Endothelial cell of umbilical vein (primary cell): ENCODE measurements at regions not wholly inside any gene's neighbourhood (a gene's known extent, or its start where the extent isn't known, plus 50 kb on each side); places are given as distances from the start of the nearest gene placed in this dataset.

Experiments used
- CTCF ChIP-seq, 2 donors: IDR thresholded peaks; 1 replicate in 1 of 2; 2 replicates in 1 of 2; pipeline ENCODE4 v1.5.1; 2011; ENCODE audit warnings: low read length in 2 of 2, mild to moderate bottlenecking in 2 of 2, moderate library complexity in 2 of 2, control low read depth in 1 of 2, inconsistent platforms in 1 of 2, low read depth in 1 of 2; ENCODE audit not compliant: insufficient read depth in 1 of 2; ENCODE audit errors: extremely low read depth in 1 of 2
- EZH2 ChIP-seq: IDR thresholded peaks from 2 replicates; pipeline ENCODE4 v1.6.1; 2012; ENCODE audit warnings: borderline replicate concordance, low read depth, mild to moderate bottlenecking, moderate library complexity, low read length, inconsistent platforms; ENCODE audit not compliant: severe bottlenecking
- GATA2 ChIP-seq: IDR thresholded peaks from 2 replicates; pipeline ENCODE4 v1.7.0; 2011; ENCODE audit warnings: low read depth, mild to moderate bottlenecking, moderate library complexity, mixed read lengths, low read length; ENCODE audit not compliant: insufficient read length, insufficient read depth
- JUN ChIP-seq: IDR thresholded peaks from 2 replicates; pipeline ENCODE4 v1.6.1; 2011; ENCODE audit warnings: borderline replicate concordance, low read depth; ENCODE audit not compliant: insufficient read length, insufficient read depth
- POLR2A ChIP-seq: IDR thresholded peaks from 2 replicates; pipeline ENCODE4 v1.6.1; 2012; ENCODE audit warnings: low read depth, mild to moderate bottlenecking, control low read depth, low read length
- POLR2AphosphoS5 ChIP-seq: IDR thresholded peaks from 2 replicates; pipeline ENCODE4 v1.6.1; 2012; ENCODE audit warnings: low read depth, mild to moderate bottlenecking, control low read depth, low read length, moderate library complexity; ENCODE audit not compliant: insufficient read depth
- TF ChIP-seq, protein P1 (sequence below): IDR thresholded peaks from 2 replicates; pipeline ENCODE4 v1.6.1; 2011; ENCODE audit not compliant: insufficient read depth, insufficient read length

DNA sequence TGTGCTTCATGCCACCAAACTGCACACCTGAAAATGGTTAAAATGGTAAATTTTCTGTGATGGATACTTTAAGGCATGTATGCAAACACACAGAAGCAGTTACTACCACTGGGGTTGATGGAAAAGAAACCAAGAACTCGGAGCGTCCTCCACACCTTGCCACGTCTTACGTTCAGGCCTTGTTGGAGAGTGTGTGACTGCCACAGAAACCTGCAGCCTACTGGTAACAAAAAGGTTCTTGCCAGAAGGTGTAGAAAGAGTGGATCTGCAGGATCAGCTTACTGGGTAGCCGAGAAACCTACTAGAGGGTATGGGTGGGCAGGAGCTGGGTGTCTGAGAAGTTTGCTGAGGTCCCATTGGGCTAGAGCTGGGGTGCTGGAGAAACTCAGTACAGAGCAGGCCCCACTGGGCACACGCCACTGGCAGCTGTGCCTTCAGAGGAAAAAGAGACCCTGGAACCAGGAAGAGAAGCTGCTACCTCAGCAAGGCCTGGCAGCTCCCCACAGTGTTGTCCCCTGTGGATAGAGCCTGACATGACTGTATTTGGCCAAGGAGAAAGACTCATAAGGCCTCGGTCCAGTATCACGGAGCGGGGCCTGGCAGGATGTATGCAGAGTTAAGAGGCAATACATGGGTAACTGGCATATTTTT is 204.6 kb downstream of the SEC14L1 start:
- TF ChIP-seq POLR2A (no peak), CTCF (IDR thresholded peaks at IDR 0.05; ENCODE audit: extremely low read depth in 1 of 2, insufficient read depth in 1 of 2, low read depth in 1 of 2, low read length in 2 of 2) (no peak), JUN (no peak), EZH2 (no peak), POLR2AphosphoS5 (no peak), GATA2 (no peak)
- TF ChIP-seq, protein P1, sequence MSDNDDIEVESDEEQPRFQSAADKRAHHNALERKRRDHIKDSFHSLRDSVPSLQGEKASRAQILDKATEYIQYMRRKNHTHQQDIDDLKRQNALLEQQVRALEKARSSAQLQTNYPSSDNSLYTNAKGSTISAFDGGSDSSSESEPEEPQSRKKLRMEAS = no peak
